Adrenal gland (tissue), 9 donors: ENCODE measurements at regions not wholly inside any gene's neighbourhood (a gene's known extent, or its start where the extent isn't known, plus 50 kb on each side); places are given as distances from the start of the nearest gene placed in this dataset.

ENCODE experiments used
- DNase-seq, 7 donors: peaks; one replicate each; pipeline ENCODE4 v3.0.0-alpha.2; 2019 to 2020
- H3K27ac ChIP-seq, 5 donors: fragments of 200-600 bp; sonication (generic) in 4 of 5; 1 replicate in 3 of 5; 2 replicates in 2 of 5; pipeline versions ENCODE4 v1.5.1 to v1.8.0; 2016 to 2020; ENCODE audit warnings: mild to moderate bottlenecking in 1 of 5
- H3K27me3 ChIP-seq: fragments of 200-600 bp; 2 replicates; pipeline ENCODE4 v1.8.0; 2021
- H3K36me3 ChIP-seq, 2 donors: fragments of 200-600 bp; replicated peaks in 1 of 2; 1 replicate in 1 of 2; 2 replicates in 1 of 2; pipeline versions ENCODE4 v1.5.1 to v1.8.0; 2018 to 2022
- H3K4me1 ChIP-seq, 2 donors: fragments of 200-600 bp; replicated peaks in 1 of 2; 1 replicate in 1 of 2; 2 replicates in 1 of 2; pipeline versions ENCODE4 v1.5.1 to v1.8.0; 2018 to 2021
- H3K4me3 ChIP-seq, 4 donors: fragments of 200-600 bp; sonication (generic) in 3 of 4; one replicate each; pipeline ENCODE4 v1.5.1; 2016 to 2018
- H3K9me3 ChIP-seq, 3 donors: fragments of 200-600 bp; sonication (generic) in 1 of 3; replicated peaks in 1 of 3; 1 replicate in 2 of 3; 2 replicates in 1 of 3; pipeline versions ENCODE4 v1.5.1 to v1.8.0; 2016 to 2021
- POLR2A ChIP-seq, 2 donors: fragments of 450-650 bp; IDR thresholded peaks; one replicate each; pipeline ENCODE4 v1.6.1; 2017; ENCODE audit warnings: antibody characterized with exemption in 2 of 2, mild to moderate bottlenecking in 2 of 2, moderate library complexity in 1 of 2
- WGBS, 4 donors: extraction: QIAGEN DNeasy Blood & Tissue Kit in 2 of 4; methylation state at CpG; one replicate each; pipeline versions ENCODE4 v1.1.5 to v1.1.7; 2013 to 2017; 5-methylcytosine and 5-hydroxymethylcytosine counted together
- intact Hi-C, 2 donors: fragments of 100-400 bp; cut with DNase I; formaldehyde crosslinking; loops; one replicate each; pipeline versions ENCODE4 v1.14.1 to v1.15.0; 2022 to 2023
- TF ChIP-seq, protein P1 (sequence below), 6 experiments: fragments of 450-650 bp in 4 of 6; fragments of 200-600 bp in 2 of 6; sonication (generic) in 1 of 6; IDR thresholded peaks; 1 replicate in 5 of 6; 2 replicates in 1 of 6; pipeline versions ENCODE4 v1.5.1 to v1.8.0; 2016 to 2021; ENCODE audit warnings: antibody characterized with exemption in 6 of 6, mild to moderate bottlenecking in 2 of 6, moderate library complexity in 1 of 6
- donor health status: healthy with polysubstance abuse.
- donor health status: Bipolar disorder and iron deficiency.
- donor health status: DM: yes; HTN: yes; CAD: no.
- donor health status: DM: no; HTN: no; CAD: no.
- donor health status: DM: no; HTN: no; CAD: no.

DNA sequence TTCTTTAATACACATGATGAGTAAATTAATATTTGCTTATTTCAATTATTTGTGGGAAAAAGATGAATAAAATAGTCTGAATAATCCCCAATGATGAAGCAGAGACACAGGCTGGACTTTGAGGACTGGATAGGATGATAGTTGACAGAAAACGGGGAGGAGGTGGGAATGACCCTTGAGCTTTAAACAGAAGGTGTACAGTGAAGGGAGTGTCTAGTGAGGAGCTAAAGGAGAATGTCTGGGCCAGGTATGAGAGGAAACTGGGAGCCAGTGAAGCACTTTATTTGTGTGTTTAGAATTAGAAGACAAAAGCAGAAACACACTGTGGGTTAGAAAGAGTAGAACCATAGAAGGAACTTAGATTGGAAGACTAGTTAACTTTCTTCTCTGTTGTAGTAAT lies 230.4 kb upstream of the CA10 start:
- Histone ChIP-seq H3K4me3 (no peak overlapping the region), H3K9me3 (no peaks in the 10 kb centered on the region), H3K27ac (no peak overlapping the region), H3K27me3 (no peaks in the 10 kb centered on the region), H3K36me3 (no peaks in the 10 kb centered on the region), H3K4me1 (no peaks in the 10 kb centered on the region)
- 68 to 89% (median 79%) methylated on average over 1 of the region's 1 CpG for WGBS, 4 donors
- TF ChIP-seq POLR2A (IDR thresholded peaks at IDR 0.05), result no peak
- TF ChIP-seq, protein P1, sequence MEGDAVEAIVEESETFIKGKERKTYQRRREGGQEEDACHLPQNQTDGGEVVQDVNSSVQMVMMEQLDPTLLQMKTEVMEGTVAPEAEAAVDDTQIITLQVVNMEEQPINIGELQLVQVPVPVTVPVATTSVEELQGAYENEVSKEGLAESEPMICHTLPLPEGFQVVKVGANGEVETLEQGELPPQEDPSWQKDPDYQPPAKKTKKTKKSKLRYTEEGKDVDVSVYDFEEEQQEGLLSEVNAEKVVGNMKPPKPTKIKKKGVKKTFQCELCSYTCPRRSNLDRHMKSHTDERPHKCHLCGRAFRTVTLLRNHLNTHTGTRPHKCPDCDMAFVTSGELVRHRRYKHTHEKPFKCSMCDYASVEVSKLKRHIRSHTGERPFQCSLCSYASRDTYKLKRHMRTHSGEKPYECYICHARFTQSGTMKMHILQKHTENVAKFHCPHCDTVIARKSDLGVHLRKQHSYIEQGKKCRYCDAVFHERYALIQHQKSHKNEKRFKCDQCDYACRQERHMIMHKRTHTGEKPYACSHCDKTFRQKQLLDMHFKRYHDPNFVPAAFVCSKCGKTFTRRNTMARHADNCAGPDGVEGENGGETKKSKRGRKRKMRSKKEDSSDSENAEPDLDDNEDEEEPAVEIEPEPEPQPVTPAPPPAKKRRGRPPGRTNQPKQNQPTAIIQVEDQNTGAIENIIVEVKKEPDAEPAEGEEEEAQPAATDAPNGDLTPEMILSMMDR (IDR thresholded peaks at IDR 0.05), result no peak
- intact Hi-C loops, result no loop called here
- no peak for DNase-seq

DNA sequence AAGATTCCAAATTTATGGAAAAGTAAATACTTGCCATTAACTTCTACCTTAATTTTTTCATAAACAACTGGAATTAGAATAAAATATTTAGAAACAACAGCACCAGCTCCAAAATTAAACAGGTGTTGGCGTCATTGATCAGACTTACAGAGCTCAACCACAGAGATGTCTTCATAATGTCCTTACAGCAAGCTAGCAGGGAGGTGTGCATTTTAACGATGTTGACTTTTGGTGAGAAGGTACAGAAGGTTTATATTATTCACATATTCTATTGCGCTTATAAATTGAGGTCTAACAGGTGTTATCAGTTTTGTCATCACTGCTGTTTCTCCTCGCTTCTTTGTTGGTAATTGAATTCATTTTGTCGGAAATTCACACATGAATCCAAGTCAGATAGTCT lies 226.2 kb upstream of the CA10 start:
- no peak overlapping the region for H3K4me3 ChIP-seq
- H3K27ac ChIP-seq, result no peak overlapping the region
- no peak for DNase-seq
- H3K27me3 ChIP-seq, result no peaks in the 10 kb centered on the region
- intact Hi-C loops, result no loop called here
- TF ChIP-seq POLR2A (IDR thresholded peaks at IDR 0.05), result no peak
- TF ChIP-seq, protein P1 (IDR thresholded peaks at IDR 0.05), result no peak
- H3K36me3 ChIP-seq, result no peaks in the 10 kb centered on the region
- 72 to 83% (median 74%) methylated on average over 5 of the region's 5 CpGs for WGBS, 4 donors
- H3K4me1 ChIP-seq, result no peaks in the 10 kb centered on the region
- no peaks in the 10 kb centered on the region for H3K9me3 ChIP-seq

DNA sequence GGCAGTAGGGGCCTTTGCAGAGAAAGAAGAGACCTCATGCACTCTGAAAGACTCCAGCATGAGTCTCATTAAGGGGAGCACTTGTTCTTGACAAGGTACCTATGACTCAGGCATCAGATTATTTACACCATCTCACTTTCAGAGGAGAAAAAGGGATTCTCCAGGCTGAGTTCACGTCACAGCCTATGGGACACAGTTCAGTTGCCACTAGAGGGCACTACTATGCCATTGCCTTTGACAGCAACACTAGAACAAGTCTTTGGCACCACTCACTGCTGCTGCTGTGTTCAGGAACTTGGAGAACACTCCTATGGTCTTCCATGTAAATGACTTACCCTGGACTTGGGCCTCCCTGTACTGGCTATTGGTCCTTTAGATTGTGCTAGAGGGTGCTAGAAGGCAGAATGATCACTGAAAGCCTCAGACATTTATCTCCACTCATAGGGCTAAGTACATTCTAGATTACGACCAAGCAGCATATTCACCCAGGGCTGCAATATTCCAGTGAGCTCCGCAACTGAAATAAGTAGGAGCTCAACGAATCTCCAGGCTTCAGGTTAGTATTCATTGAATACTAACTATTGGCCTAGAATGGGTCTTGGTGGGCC lies 225.1 kb upstream of the CA10 start:
- WGBS, 4 donors, result 49 to 63% (median 55%) methylated on average over 4 of the region's 4 CpGs
- Histone ChIP-seq H3K36me3 (no peaks in the 10 kb centered on the region), H3K27me3 (no peaks in the 10 kb centered on the region), H3K9me3 (no peaks in the 10 kb centered on the region), H3K4me3 (no peak overlapping the region), H3K4me1 (no peaks in the 10 kb centered on the region), H3K27ac (no peak overlapping the region)
- no peak for TF ChIP-seq POLR2A (IDR thresholded peaks at IDR 0.05)
- TF ChIP-seq, protein P1 (IDR thresholded peaks at IDR 0.05), result peak; percentile 50 to 80 (median 70)
- peak; percentile 61 to 83 (median 69) for DNase-seq
- intact Hi-C loops, result no loop called here

DNA sequence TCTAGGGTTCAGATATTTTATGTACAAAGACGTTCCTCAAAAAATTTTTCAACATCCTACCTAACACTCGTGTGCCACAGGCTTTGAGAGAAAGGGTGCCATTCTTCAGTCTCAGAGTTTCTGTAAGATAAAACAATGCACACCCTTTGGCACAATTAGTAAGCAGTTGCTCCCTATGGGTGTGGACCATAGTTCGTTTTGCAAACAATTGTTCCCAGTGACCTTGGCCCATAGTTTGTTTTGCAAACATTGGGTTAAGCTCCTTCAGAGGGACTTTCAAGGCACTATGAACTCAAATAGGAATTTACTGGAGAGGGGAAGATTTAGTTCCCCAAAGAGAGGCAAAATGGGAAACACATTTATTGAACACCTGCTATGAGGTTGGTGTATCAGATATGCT lies 220.3 kb upstream of the CA10 start:
- Histone ChIP-seq H3K36me3 (no peaks in the 10 kb centered on the region), H3K27me3 (no peaks in the 10 kb centered on the region), H3K27ac (no peak overlapping the region), H3K9me3 (no peaks in the 10 kb centered on the region), H3K4me1 (no peaks in the 10 kb centered on the region), H3K4me3 (no peak overlapping the region)
- DNase-seq, result no peak
- TF ChIP-seq, protein P1 (IDR thresholded peaks at IDR 0.05), result no peak
- TF ChIP-seq POLR2A (IDR thresholded peaks at IDR 0.05), result no peak
- WGBS, 4 donors, result 58 to 86% (median 68%) methylated on average over 3 of the region's 3 CpGs
- intact Hi-C loops, result no loop called here
